Activated B cell treated with CpG ODN at 0.5 μM for 24 hours (primary cell): ENCODE measurements at regions not wholly inside any gene's neighbourhood (a gene's known extent, or its start where the extent isn't known, plus 50 kb on each side); places are given as distances from the start of the nearest gene placed in this dataset.

Experiments
- ATAC-seq: fragments of 200-7000 bp; cut with Tn5 transposase; one replicate; pipeline ENCODE4 v1.10.0; 2021; ENCODE audit warnings: low read depth, mild to moderate bottlenecking, moderate library complexity
- CTCF ChIA-PET: fragments of 350-600 bp; sonication (Branson Sonifier 250); formaldehyde crosslinking; loops from one replicate; lab custom pipeline; 2021; ENCODE audit warnings: antibody characterized with exemption; lab: Charles Lee
- POLR2A ChIA-PET: fragments of 350-600 bp; sonication (Branson Sonifier 250); formaldehyde crosslinking; loops from one replicate; lab custom pipeline; 2021; ENCODE audit warnings: antibody characterized with exemption; lab: Charles Lee
- DNase-seq: peaks from one replicate; pipeline ENCODE4 v3.0.0; 2022
- H3K27ac Mint-ChIP-seq: one replicate; pipeline ENCODE4 v1.8.0; 2020; ENCODE audit warnings: mixed read lengths
- H3K27me3 Mint-ChIP-seq: one replicate; pipeline ENCODE4 v1.8.0; 2021; ENCODE audit warnings: mixed read lengths
- H3K36me3 Mint-ChIP-seq: one replicate; pipeline ENCODE4 v1.8.0; 2021; ENCODE audit warnings: low read depth, mixed read lengths
- H3K4me1 Mint-ChIP-seq: one replicate; pipeline ENCODE4 v1.8.0; 2021; ENCODE audit warnings: mixed read lengths
- H3K4me3 Mint-ChIP-seq: one replicate; pipeline ENCODE4 v1.8.0; 2020; ENCODE audit warnings: mild to moderate bottlenecking, mixed read lengths
- H3K9me3 Mint-ChIP-seq: one replicate; pipeline ENCODE4 v1.8.0; 2020; ENCODE audit warnings: mixed read lengths
- CTCF ChIP-seq: fragments of 200-600 bp; IDR thresholded peaks from one replicate; pipeline ENCODE4 v1.8.0; 2022; ENCODE audit warnings: antibody characterized with exemption, mild to moderate bottlenecking
- intact Hi-C: fragments of 100-400 bp; cut with micrococcal nuclease; formaldehyde crosslinking; loops from one replicate; pipeline ENCODE4 v1.15.1; 2024

GRCh38 chr2:173653432-173653805, 298.7 kb downstream of the CDCA7 start:
- ChIA-PET CTCF (no interaction called here), POLR2A (no interaction called here)

DNA sequence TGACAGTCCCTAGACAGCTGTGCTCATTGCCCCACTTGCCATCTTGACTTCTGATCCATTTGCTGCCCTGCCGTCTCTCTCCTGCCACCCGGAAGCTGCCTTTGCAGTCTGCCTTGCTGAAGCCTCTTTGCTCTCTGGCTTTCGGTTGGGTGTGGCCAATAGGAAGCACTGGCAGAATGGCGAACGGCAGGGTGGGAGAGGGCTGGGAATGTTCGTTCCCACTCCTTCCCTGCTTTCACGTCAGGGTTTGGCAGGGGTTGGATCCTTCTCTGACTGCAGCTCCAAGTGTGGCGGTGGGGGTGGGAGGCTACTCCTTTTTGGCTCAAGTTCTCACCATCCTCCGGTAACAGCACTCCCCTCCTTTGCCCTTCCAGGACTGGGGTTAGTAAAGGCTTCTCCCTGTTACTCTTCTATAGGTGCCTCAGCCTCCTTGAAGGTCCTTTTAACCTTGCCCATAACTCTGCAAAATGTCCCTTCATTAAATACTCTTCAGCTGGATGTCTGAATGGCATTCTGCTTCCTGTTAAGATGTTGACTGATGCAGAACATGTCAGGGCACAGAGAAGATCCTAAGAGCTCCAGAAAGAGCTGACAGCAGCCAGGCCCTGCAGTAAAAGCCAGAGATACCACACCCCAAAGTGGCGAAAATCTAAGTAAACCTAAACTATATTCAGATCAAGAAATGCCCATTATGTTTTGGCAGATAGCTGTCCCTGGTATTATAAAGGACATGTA, 299.7 kb downstream of the CDCA7 start:
- no peak overlapping the region for H3K27ac Mint-ChIP-seq
- H3K36me3 Mint-ChIP-seq: no peaks in the 10 kb centered on the region
- ChIA-PET POLR2A (no interaction called here), CTCF (no interaction called here)
- no peak for DNase-seq
- H3K4me3 Mint-ChIP-seq: no peak overlapping the region
- peaks cover 10% of the 10 kb centered on the region for H3K27me3 Mint-ChIP-seq
- peaks cover 4% of the 10 kb centered on the region for H3K9me3 Mint-ChIP-seq
- intact Hi-C loops: no loop called here
- TF ChIP-seq CTCF: no peak
- ATAC-seq: no peak
- no peaks in the 10 kb centered on the region for H3K4me1 Mint-ChIP-seq

More at GRCh38 chr2:173653432-173653805, 298.7 kb downstream of the CDCA7 start:
- DNase-seq (no peak), ATAC-seq (no peak)
- H3K4me1 Mint-ChIP-seq: no peaks in the 10 kb centered on the region
- peaks cover 4% of the 10 kb centered on the region for H3K9me3 Mint-ChIP-seq
- TF ChIP-seq CTCF: no peak
- H3K27ac Mint-ChIP-seq: no peak overlapping the region
- H3K27me3 Mint-ChIP-seq: peaks cover 10% of the 10 kb centered on the region
- intact Hi-C loops: no loop called here
- no peaks in the 10 kb centered on the region for H3K36me3 Mint-ChIP-seq
- H3K4me3 Mint-ChIP-seq: no peak overlapping the region

DNA sequence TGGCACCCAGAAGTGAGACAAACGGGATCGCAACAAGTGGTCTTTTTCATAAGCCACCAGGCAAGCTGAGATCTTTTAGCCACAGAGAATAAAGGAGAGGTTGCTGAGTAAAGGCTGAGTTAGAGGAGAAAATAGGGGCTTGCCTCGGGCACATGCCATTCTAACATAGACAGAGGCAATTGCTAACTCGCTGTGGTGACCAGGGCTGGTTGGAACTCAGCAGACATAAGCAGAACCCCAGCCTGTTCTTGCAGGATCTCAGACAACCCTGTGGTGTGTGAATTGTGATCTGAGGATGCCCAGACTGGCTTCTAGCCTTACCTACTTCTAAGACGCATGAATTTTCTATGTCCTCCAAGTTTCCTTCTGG, 300.2 kb downstream of the CDCA7 start:
- Mint-ChIP-seq H3K27ac (no peak overlapping the region), H3K4me3 (no peak overlapping the region), H3K27me3 (peaks cover 9% of the 10 kb centered on the region), H3K4me1 (no peaks in the 10 kb centered on the region), H3K9me3 (peaks cover 4% of the 10 kb centered on the region), H3K36me3 (no peaks in the 10 kb centered on the region)
- TF ChIP-seq CTCF: no peak
- ChIA-PET CTCF (no interaction called here), POLR2A (no interaction called here)
- intact Hi-C loops: no loop called here
- ATAC-seq: no peak
- no peak for DNase-seq

GRCh38 chr2:173656086-173656485, 301.4 kb downstream of the CDCA7 start:
- intact Hi-C loops: no loop called here
- Mint-ChIP-seq H3K27me3 (peaks cover 8% of the 10 kb centered on the region), H3K4me3 (no peak overlapping the region), H3K36me3 (no peaks in the 10 kb centered on the region), H3K4me1 (no peaks in the 10 kb centered on the region), H3K9me3 (peaks cover 4% of the 10 kb centered on the region), H3K27ac (no peak overlapping the region)
- ATAC-seq: no peak
- DNase-seq: no peak
- no peak for TF ChIP-seq CTCF
- ChIA-PET CTCF (no interaction called here), POLR2A (no interaction called here)

DNA sequence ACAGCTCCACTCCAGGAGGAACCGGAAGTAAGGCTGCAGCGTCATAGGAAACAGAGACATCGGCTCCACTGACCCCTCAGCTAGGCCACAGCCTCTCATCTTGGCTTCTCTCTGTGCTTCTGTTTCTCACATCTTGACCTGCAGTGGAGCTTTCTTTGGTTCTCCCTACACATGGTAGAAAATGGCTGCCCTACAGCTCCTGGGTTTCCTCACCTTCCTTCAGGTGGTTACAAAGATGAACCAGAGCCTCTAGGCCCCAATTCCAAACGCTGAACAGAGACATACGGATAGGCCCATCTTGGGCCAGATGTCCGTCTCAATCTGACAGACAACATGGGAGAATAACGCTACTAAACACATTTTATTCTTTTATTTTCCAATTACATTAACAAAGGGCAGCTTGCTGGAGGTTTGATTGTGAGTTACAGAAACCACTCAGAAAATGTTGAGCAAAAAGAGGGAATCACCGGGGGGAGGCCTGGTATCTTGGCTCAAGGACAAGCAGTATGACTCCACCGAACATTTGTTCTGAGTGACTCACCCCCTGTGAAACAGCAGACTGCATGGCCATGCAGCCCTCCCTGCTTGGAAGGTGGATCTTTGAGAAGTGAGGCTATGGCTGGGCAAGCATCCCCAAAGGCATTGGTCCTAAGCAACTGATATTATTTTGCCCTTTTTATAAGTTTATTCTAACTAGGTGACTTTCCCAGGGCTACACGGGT, 303.5 kb downstream of the CDCA7 start:
- no peak overlapping the region for H3K27ac Mint-ChIP-seq
- no peak for TF ChIP-seq CTCF
- no peaks in the 10 kb centered on the region for H3K36me3 Mint-ChIP-seq
- no peak overlapping the region for H3K4me3 Mint-ChIP-seq
- ChIA-PET POLR2A (no interaction called here), CTCF (no interaction called here)
- ATAC-seq: no peak
- no peak for DNase-seq
- H3K9me3 Mint-ChIP-seq: no peaks in the 10 kb centered on the region
- no peaks in the 10 kb centered on the region for H3K4me1 Mint-ChIP-seq
- H3K27me3 Mint-ChIP-seq: peaks cover 8% of the 10 kb centered on the region
- intact Hi-C loops: no loop called here
